ENCODE measurements at regions not wholly inside any gene's neighbourhood (a gene's known extent, or its start where the extent isn't known, plus 50 kb on each side); places are given as distances from the start of the nearest gene placed in this dataset.

GRCh38 chr10:2111965-2112364 is 374.6 kb upstream of the ADARB2 start:
- TF ChIP-seq CTCF (IDR thresholded peaks at IDR 0.05) (no peak), POLR2A (IDR thresholded peaks at IDR 0.05) (no peak)
